T-helper 9 cell (primary cell): ENCODE measurements at regions not wholly inside any gene's neighbourhood (a gene's known extent, or its start where the extent isn't known, plus 50 kb on each side); places are given as distances from the start of the nearest gene placed in this dataset.
"Not testable (repeated sequence)": the region's sequence is repeated elsewhere in the genome, so short reads cannot be mapped to it uniquely, and the experiment has no call there.

ENCODE experiments used
- DNase-seq: peaks from one replicate; pipeline ENCODE4 v3.0.0-alpha.2; 2020

- DNase-seq: no peak
Observed at GRCh38 chr3:157920822-157921700, 185.2 kb downstream of the SHOX2 start.

GRCh38 chr3:157919319-157919887 is 186.8 kb downstream of the SHOX2 start:
- no peak for DNase-seq

GRCh38 chr3:157918402-157918801 is 187.8 kb downstream of the SHOX2 start:
- DNase-seq: no peak

- no peak for DNase-seq
Observed at GRCh38 chr3:157916672-157917071, 189.5 kb downstream of the SHOX2 start.

- no peak for DNase-seq
Observed at GRCh38 chr3:157914882-157915281, 191.3 kb downstream of the SHOX2 start.

GRCh38 chr3:157913741-157914150 is 192.5 kb downstream of the SHOX2 start:
- no peak for DNase-seq

GRCh38 chr3:157912514-157913451 is 193.4 kb downstream of the SHOX2 start:
- no peak for DNase-seq

- no peak for DNase-seq
Observed at GRCh38 chr3:157906627-157907026, 199.6 kb downstream of the SHOX2 start.

- DNase-seq: no peak
Observed at GRCh38 chr3:157905885-157906284, 200.3 kb downstream of the SHOX2 start.

- DNase-seq: not testable (repeated sequence)
Observed at GRCh38 chr3:157902680-157903079, 203.5 kb downstream of the SHOX2 start.

GRCh38 chr3:157888040-157888439 is 218.2 kb downstream of the SHOX2 start:
- DNase-seq: no peak

GRCh38 chr3:157876556-157876955 is 229.7 kb downstream of the SHOX2 start:
- no peak for DNase-seq

- DNase-seq: no peak
Observed at GRCh38 chr3:157872902-157873301, 233.3 kb downstream of the SHOX2 start.

- DNase-seq: no peak
Observed at GRCh38 chr3:157871838-157872460, 234.3 kb downstream of the SHOX2 start.

- no peak for DNase-seq
Observed at GRCh38 chr3:157871248-157871647, 235.0 kb downstream of the SHOX2 start.

GRCh38 chr3:157868946-157869345 is 237.3 kb downstream of the SHOX2 start:
- no peak for DNase-seq

- no peak for DNase-seq
Observed at GRCh38 chr3:157868196-157868595, 238.0 kb downstream of the SHOX2 start.

GRCh38 chr3:157865352-157866000 is 240.7 kb downstream of the SHOX2 start:
- no peak for DNase-seq

- DNase-seq: no peak
Observed at GRCh38 chr3:157861076-157861765, 245.0 kb downstream of the SHOX2 start.

- DNase-seq: no peak
Observed at GRCh38 chr3:157859541-157859940, 246.7 kb downstream of the SHOX2 start.

GRCh38 chr3:157858821-157859220 is 247.4 kb downstream of the SHOX2 start:
- no peak for DNase-seq

- no peak for DNase-seq
Observed at GRCh38 chr3:157857440-157857839, 248.8 kb downstream of the SHOX2 start.
